ENCODE measurements at regions not wholly inside any gene's neighbourhood (a gene's known extent, or its start where the extent isn't known, plus 50 kb on each side); places are given as distances from the start of the nearest gene placed in this dataset.

DNA sequence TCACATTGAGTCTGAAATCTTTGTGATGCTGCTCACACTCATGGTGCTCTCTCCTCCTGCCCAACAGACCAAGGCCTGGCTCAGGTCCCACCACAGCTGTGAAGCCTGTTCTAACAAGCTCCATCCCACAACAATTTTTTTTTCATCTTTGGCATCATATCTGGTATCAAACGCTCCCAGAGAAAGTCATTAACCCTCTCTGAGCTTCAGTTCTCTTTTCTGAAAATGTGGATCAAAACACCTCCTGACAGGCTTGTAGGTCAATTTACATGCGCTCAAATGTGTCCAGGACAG is 224.4 kb downstream of the LACC1 start:
- peaks cover 19% of the 10 kb centered on the region for H3K27me3 Mint-ChIP-seq
- ATAC-seq, result no peak

GRCh38 chr13:44104969-44105368 is 225.3 kb downstream of the LACC1 start:
- DNase-seq (no peak), ATAC-seq (no peak)
- Mint-ChIP-seq H3K4me3 (no peak overlapping the region), H3K27ac (no peak overlapping the region), H3K4me1 (peaks cover 12% of the 10 kb centered on the region), H3K9me3 (peaks cover 11 to 21% of the 10 kb centered on the region in 2 donors), H3K27me3 (peaks cover 19% of the 10 kb centered on the region)

More for the DNA sequence above, 224.4 kb downstream of the LACC1 start:
- Mint-ChIP-seq H3K4me1 (peaks cover 12% of the 10 kb centered on the region), H3K4me3 (no peak overlapping the region), H3K27ac (no peak overlapping the region), H3K9me3 (peaks cover 19 to 21% of the 10 kb centered on the region in 2 donors)
- no peak for DNase-seq

DNA sequence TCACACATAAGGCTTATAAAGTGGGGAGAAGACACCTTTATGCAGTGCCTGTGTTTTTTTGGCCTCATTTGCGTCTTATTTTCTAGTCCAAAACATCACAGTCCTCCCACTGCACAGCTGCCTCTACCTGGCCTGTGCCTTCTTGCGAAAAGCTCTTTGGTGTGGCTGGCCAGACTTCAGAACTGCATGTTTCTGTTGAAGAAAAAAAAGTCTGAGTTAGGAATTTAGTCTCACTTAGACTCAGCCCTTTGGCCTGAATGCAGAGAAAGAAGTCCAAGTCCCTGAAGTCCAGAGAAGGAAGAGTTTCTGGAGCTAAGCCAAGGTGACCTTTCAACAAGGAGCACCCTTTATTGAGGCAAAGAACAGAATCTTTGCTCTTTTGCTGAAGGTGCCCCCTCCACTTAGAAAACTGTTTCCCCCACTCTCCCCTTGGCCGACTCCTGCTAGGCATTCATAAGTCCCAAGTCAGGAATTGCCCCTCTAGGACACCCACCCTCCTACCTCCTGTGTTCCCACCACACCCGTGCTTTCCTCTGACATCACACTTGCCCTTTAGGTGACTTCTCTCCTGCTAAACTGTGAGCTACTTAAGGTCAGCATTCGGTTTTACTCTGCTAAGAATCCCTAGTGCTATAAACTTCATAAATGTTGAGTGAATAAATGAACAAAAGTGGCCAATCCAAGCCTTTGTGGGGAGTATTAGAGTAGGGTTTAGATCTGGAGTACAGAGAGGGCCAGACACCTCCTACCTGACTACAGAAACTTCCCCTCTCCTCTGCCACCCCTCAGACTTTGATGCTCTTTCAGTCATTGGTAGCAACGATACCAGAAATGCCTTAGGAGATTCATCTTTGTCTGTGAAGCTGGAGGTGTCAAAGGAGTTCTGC is 226.8 kb downstream of the LACC1 start:
- DNase-seq, result no peak
- ATAC-seq, result no peak
- H3K4me1 Mint-ChIP-seq, result peaks cover 12% of the 10 kb centered on the region
- H3K4me3 Mint-ChIP-seq, result no peak overlapping the region
- H3K27me3 Mint-ChIP-seq, result peaks cover 19% of the 10 kb centered on the region
- H3K9me3 Mint-ChIP-seq, result peaks cover 5 to 15% of the 10 kb centered on the region in 2 donors
- H3K27ac Mint-ChIP-seq, result no peak overlapping the region

DNA sequence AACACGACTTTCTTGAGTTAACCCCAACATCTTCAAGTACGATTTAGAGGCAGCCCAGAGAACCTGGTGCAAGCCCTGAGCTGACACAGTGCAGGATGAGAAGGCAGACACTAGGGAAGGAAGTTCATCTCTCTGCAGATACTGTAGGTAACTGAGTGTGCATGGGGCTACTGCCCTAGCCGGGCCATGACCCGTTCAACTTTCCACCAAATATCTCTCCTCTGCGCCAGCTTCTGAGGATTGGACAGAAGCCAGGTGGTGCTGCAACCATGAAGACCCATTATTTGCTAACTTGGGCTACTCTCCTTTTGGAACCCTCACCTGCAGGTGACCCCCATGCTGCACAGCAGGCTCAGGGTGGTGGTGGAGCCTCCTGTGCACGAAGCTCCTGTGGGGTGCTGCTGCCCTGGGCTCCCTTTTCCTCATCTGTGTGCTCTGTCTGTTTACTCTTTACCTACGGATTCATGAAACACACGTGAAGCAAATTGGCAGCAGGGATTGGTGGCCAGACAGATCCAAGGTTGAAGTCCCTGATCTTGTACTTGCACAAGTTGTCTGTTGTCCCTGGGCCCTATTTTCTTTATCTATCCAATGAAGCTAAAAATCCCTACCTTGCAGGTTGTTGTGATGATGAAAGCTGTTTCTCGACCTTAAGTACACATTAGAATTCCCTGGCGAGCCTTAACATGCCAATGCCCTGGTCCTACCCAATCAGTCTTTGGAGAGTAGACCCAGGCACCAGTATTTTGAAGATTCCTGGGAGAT is 227.8 kb downstream of the LACC1 start:
- Mint-ChIP-seq H3K4me1 (peaks cover 12% of the 10 kb centered on the region), H3K4me3 (no peak overlapping the region), H3K27me3 (peaks cover 19% of the 10 kb centered on the region), H3K27ac (no peak overlapping the region), H3K9me3 (peaks cover 0 to 7% of the 10 kb centered on the region in 2 donors)
- no peak for DNase-seq
- ATAC-seq, result no peak

- H3K4me3 Mint-ChIP-seq, result no peak overlapping the region
- no peak for ATAC-seq
- H3K4me1 Mint-ChIP-seq, result peaks cover 12% of the 10 kb centered on the region
- peaks cover 19% of the 10 kb centered on the region for H3K27me3 Mint-ChIP-seq
- DNase-seq, result no peak
- H3K27ac Mint-ChIP-seq, result no peak overlapping the region
- H3K9me3 Mint-ChIP-seq, result peaks cover 0 to 7% of the 10 kb centered on the region in 2 donors
These were observed 228.7 kb downstream of the LACC1 start for GRCh38 chr13:44108331-44108858.

- H3K4me1 Mint-ChIP-seq, result peaks cover 12% of the 10 kb centered on the region
- H3K9me3 Mint-ChIP-seq, result no peaks in the 10 kb centered on the region
- DNase-seq (no peak), ATAC-seq (no peak)
- no peak overlapping the region for H3K4me3 Mint-ChIP-seq
- no peak overlapping the region for H3K27ac Mint-ChIP-seq
- peaks cover 7% of the 10 kb centered on the region for H3K27me3 Mint-ChIP-seq
These were observed 230.5 kb downstream of the LACC1 start for GRCh38 chr13:44110091-44110621.

DNA sequence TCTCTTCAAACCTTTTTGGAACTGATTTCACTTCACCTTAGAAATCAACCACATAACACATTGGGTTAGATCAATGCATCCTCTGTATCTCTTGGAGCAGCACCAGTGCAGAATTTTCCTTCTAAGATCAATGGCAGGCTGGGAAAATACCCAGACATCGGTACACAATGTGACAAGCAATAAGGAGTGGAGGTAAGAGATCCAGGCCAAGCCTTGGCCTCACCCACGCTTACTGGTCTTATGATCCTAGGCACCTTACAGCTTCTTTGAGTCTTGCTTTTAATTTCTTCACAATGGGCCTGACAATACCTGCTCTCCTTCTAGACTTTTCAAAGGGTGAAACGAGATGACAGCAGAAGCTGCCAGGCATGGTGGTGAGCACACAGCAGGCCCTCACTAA is 232.0 kb downstream of the LACC1 start:
- H3K9me3 Mint-ChIP-seq, result no peaks in the 10 kb centered on the region
- H3K27me3 Mint-ChIP-seq, result peaks cover 5% of the 10 kb centered on the region
- no peak overlapping the region for H3K27ac Mint-ChIP-seq
- ATAC-seq (no peak), DNase-seq (no peak)
- H3K4me3 Mint-ChIP-seq, result no peak overlapping the region
- H3K4me1 Mint-ChIP-seq, result peaks cover 16% of the 10 kb centered on the region

DNA sequence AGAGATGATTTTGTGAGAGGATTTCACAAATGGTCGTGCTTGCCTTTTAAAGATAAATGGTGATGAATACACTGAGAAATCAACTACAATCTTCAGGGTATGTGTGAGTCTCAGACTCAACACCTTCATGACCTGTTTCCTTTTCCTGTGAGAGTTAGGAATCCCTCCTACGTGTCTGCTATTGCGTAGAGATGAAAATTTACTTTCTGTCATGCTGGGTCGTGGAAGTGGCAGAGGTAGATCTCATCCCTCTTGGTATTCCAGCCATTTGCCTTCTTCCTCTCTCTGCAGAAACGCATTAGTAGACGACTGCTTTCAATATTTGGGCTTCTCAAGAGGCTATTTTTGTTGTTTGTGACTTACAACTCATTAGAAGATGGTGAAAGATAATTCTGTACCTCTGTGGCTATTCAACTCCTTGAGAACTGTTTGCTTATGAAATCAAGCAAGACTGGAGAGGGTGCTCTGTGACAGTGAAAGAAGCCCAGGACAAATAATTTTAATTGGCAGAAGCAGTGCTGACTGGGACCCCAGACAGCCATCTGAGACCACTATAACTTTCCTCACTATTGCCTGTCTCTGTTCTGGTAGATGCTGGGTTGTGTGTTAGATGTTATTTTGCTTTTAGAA is 233.1 kb downstream of the LACC1 start:
- H3K4me3 Mint-ChIP-seq, result no peak overlapping the region
- H3K4me1 Mint-ChIP-seq, result peaks cover 11% of the 10 kb centered on the region
- H3K9me3 Mint-ChIP-seq, result no peaks in the 10 kb centered on the region
- H3K27ac Mint-ChIP-seq, result peak overlapping the region in 1 of 2 donors; percentile 76
- DNase-seq, result no peak
- ATAC-seq, result no peak
- H3K27me3 Mint-ChIP-seq, result no peaks in the 10 kb centered on the region

- ATAC-seq (peak; percentile 26), DNase-seq (no peak)
- Mint-ChIP-seq H3K27me3 (no peaks in the 10 kb centered on the region), H3K4me1 (peaks cover 11% of the 10 kb centered on the region), H3K27ac (peak overlapping the region; percentile 34 to 91), H3K9me3 (no peaks in the 10 kb centered on the region), H3K4me3 (no peak overlapping the region)
These were observed 237.0 kb downstream of the LACC1 start for GRCh38 chr13:44116562-44117332.

- no peak for DNase-seq
- H3K4me1 Mint-ChIP-seq, result peaks cover 11% of the 10 kb centered on the region
- peak overlapping the region in 1 of 2 donors; percentile 22 for H3K27ac Mint-ChIP-seq
- no peak overlapping the region for H3K4me3 Mint-ChIP-seq
- peak; percentile 58 for ATAC-seq
- H3K9me3 Mint-ChIP-seq, result no peaks in the 10 kb centered on the region
- no peaks in the 10 kb centered on the region for H3K27me3 Mint-ChIP-seq
These were observed 237.6 kb downstream of the LACC1 start for GRCh38 chr13:44117351-44117750.

DNA sequence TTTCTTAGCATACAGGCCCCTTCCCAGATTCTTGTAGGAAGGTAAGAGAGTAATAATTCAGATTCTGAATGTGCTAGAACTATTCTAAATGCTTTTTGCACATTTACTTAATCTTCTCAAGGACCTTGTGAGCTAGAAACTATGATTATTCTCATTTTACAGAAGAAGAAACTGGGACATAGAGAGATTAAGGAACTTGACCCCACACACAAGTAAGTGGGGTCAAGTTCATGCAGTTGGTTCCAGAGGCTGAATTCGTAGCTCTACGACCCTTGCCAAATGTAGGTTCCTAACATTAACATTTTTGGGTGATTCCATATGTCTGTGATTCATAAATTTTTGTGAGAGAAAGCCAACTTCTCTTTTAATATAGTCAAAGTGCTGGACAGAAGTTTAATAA is 238.1 kb downstream of the LACC1 start:
- ATAC-seq (no peak), DNase-seq (no peak)
- Mint-ChIP-seq H3K4me3 (no peak overlapping the region), H3K9me3 (no peaks in the 10 kb centered on the region), H3K27me3 (no peaks in the 10 kb centered on the region), H3K27ac (no peak overlapping the region), H3K4me1 (peaks cover 11% of the 10 kb centered on the region)

DNA sequence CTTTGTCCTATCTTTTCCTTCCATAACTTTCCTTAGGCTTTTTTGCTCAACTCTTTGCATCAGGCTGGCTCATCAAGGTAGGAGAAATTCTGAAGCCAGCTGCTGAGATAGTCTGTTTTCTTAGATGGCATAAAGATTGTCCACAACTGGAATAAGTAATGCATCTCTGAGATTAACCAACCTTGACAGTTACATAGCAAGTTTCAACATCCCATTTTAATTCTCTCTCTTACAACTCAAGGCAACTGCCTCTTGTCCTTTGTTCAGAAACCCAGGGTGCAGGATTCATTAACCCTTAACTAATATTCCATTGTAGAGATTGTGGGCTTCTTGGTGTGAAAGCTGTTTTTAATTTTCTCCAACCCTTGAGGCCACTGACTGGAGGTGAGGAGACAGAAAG is 239.2 kb downstream of the LACC1 start:
- peak overlapping the region in 1 of 2 donors; percentile 52 for H3K27ac Mint-ChIP-seq
- H3K27me3 Mint-ChIP-seq, result no peaks in the 10 kb centered on the region
- no peak for DNase-seq
- ATAC-seq, result no peak
- peaks cover 11% of the 10 kb centered on the region for H3K4me1 Mint-ChIP-seq
- H3K9me3 Mint-ChIP-seq, result peaks cover 8 to 9% of the 10 kb centered on the region in 2 donors
- no peak overlapping the region for H3K4me3 Mint-ChIP-seq

- no peak overlapping the region for H3K27ac Mint-ChIP-seq
- no peak overlapping the region for H3K4me3 Mint-ChIP-seq
- H3K27me3 Mint-ChIP-seq, result no peaks in the 10 kb centered on the region
- ATAC-seq, result no peak
- H3K4me1 Mint-ChIP-seq, result peaks cover 11% of the 10 kb centered on the region
- peaks cover 8 to 14% of the 10 kb centered on the region in 2 donors for H3K9me3 Mint-ChIP-seq
- no peak for DNase-seq
These were observed 240.3 kb downstream of the LACC1 start for GRCh38 chr13:44120043-44120442.

DNA sequence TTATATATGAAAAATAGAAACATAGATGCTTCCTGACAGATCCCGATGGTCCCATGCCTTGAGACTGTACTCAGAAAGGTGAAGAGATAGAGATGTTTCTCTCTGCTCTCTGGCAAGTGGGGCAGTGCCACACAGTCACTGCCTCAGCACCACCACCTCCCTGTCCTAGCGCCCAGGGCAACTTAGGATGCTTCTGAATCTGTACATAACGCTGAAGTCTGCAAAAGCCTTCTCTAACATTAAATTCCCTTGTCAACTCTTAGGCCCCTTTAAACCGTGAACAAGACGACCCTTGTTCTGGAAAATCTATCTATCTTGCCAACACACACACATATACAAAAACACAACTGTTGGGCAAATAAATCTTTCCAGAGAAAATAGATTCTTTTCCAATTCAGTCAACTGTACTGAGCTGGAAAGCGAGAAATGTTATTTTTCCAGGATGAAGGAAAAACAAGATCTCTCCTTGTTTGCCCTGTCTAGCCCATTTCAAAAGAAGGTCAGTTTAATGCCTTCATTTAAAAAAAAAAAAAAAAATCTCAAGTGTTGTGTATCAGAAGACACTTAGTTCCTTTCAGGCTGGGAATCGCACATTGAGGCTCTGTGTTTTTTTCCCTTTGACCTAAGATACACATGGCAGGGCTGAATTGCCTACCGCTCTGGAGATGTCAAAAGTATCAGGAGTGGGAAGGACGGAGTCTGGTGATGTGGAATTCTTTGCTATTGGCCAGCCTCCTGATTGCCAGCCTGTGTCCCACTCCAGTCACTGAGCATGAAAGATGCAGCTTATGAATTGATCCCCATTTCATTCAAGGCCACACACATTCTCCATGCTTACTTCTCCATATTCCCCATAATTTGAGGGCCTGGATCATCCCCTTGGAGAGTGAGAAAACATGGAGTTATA is 241.4 kb downstream of the LACC1 start:
- DNase-seq, result no peak
- Mint-ChIP-seq H3K27me3 (no peaks in the 10 kb centered on the region), H3K9me3 (peaks cover 8 to 14% of the 10 kb centered on the region in 2 donors), H3K4me3 (no peak overlapping the region), H3K4me1 (peaks cover 9% of the 10 kb centered on the region), H3K27ac (no peak overlapping the region)
- no peak for ATAC-seq

All from stimulated activated naive CD8-positive, alpha-beta T cell treated with anti-CD3 and anti-CD28 coated beads, Interleukin-15, amount 100 ng/mL, for 72 hours (primary cell).